Stimulated activated CD8-positive, alpha-beta memory T cell treated with anti-CD3 and anti-CD28 coated beads, Interleukin-4, amount 100 ng/mL, for 1 hour (primary cell): ENCODE measurements at regions not wholly inside any gene's neighbourhood (a gene's known extent, or its start where the extent isn't known, plus 50 kb on each side); places are given as distances from the start of the nearest gene placed in this dataset.
"Not testable (repeated sequence)": the region's sequence is repeated elsewhere in the genome, so short reads cannot be mapped to it uniquely, and the experiment has no call there.

Source experiments
- DNase-seq, 2 donors: peaks; one replicate each; pipeline ENCODE4 v3.0.0-alpha.2; 2020; ENCODE audit warnings: low read depth in 2 of 2, low spot score in 1 of 2

DNA sequence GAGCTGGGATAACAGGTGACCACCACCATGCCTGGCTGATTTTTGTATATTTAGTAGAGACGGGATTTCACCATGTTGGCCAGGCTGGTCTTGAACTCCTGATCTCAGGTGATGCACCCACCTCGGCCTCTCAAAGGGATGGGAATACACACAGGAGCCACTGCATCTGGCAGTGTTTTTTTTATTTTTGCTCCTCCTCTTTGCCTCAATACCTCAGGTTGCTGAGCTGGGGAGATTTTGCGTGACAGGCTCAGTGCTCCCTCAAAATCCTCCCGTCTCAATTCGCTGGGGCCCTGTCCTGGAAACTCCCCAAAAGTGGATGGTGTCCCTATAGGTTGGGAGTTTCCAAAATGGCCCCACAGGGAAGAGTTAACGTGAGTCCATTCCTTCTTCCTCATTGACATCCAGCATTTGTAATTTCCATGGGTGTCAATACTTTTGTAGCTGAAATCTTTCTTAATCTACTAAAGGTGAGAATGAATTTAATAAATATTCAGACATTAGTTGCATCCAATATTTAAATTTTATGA lies 71.8 kb downstream of the GGTLC2 start:
- DNase-seq = no peak

DNA sequence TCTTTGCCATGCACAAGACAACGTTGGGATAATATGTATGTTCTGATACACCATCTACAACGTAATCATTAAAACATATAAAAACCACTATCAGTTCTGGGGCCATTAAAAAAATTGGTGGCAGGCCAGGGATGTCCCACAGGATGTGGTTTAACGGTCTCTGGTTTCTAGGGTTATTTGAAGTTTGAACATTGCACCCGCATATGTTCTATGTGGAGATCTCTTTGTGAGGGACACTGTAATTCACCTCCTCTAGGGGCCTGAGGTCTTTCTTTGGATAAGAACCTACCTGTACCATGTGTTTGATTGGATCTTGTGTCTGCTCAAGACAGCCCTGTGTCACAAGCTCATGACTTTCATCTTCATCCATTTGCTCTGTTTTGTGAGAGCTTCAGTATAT lies 73.2 kb downstream of the GGTLC2 start:
- DNase-seq = no peak

DNA sequence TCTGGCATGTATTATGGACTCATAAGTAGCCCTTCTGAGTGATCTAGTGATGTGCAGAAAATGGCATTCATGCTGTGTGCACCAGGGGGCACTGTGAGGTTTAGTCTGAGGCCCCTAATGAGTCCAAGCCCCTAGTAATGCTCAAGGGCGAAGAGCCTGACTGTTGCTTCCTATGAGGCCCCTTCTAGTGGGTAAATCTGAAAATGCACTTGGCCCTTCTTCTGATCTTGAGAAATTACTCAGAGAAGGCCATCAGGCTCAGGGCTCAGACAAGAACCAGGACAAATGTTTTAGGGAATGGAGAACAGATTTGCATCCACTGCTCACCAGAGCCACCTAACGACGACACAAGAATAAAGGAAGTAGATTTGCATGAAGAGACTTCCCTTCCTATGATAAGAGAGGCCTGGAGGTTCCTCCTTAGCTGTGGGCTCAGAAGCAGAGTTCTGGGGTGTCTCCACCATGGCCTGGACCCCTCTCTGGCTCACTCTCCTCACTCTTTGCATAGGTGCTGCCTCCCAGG lies 75.8 kb downstream of the GGTLC2 start:
- DNase-seq = no peak

DNA sequence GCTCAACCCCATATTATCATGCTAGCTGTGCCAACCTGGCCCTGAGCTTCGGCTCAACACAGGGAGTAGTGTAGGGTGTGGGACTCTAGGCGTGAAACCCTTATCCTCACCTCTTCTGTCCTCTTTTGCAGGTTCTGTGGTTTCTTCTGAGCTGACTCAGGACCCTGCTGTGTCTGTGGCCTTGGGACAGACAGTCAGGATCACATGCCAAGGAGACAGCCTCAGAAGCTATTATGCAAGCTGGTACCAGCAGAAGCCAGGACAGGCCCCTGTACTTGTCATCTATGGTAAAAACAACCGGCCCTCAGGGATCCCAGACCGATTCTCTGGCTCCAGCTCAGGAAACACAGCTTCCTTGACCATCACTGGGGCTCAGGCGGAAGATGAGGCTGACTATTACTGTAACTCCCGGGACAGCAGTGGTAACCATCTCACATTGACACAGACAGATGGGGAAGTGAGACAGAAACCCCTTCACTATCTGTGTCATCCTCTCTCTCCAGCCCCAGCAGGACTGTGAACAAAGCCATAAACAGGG lies 76.4 kb downstream of the GGTLC2 start:
- DNase-seq = no peak

DNA sequence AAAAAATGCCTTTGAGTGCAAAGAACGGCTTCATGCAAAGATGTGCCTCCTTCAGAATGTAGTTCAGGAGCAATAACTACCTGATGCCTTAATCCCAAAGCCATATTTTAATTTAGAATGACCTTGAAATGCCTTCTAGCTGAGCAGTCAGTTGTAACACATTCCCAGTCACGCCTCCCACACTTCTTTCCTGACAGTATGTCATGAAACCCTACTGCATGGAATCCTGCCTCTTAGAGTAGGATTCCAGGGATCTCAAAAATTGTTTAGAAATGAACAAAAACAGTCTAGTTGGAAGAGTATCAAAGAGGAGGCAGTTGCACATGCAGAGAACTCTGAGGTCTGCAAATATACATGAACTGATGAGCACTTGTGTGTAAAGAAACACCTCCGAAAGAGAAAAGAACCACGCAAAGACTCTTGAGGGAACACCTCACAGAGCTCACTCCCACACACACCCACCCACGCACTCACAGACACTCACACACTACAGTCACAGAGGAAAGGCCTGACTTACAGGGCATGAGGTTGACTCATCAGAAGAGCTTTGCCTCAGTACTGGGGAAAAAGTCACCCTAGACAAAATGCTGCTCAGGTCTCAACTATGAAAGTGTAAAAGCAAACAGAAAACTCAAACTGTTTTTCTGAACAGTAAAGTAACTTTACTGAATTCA lies 77.4 kb downstream of the GGTLC2 start:
- DNase-seq = peak in 1 of 2 donors; percentile 21

DNA sequence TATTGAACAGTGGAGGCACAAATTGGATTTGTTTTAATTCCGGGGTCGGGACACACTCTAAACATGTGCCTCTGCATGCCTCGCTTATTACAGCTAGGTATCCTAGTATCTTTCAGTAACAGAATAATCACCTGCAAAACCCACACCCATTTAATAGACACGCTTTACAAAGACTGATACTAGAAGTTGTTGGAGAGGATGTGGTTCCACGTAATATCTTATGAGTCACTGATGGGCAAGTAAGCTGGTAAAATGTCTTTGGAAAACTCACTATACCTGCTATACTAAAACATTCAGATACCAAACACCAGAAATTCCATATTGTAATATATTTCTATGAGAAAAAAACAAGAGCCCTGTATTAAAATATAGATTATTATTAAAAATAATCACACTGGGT lies 84.0 kb downstream of the GGTLC2 start:
- no peak for DNase-seq

DNA sequence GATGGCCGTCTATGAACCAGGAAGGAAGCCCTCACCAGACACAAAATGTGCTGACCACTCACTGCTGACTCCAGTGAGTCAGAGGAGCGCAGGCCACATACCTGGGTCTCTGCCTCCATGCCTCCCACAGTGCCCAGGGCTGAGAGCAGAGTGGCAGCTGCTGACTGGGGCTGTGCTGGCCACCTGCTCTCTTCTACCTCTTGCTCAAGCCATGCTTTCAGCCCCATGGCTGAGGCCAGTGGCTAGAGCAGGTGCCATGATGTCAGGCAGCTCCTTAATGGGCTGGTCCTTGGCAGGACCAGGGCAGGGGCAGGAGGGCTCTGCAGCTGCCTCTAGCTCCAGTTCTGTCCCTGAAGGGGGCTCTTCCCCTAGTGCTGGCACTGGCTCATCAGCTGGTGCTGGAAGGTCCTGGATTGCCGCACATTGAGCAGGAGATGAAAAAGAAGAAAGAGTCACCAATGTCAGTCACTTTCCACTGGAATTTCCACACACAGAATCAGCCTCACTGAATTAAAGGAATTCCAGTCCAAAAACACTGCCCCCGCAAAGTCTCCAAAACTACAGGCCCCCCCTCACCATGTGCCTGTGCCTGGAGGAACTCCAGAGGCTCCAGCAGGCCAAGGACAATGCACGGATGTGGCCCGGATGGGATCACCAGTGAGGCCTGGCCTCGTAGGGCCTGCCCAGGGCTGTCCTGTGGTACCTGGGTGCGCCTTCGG lies 86.4 kb downstream of the GGTLC2 start:
- DNase-seq = no peak

DNA sequence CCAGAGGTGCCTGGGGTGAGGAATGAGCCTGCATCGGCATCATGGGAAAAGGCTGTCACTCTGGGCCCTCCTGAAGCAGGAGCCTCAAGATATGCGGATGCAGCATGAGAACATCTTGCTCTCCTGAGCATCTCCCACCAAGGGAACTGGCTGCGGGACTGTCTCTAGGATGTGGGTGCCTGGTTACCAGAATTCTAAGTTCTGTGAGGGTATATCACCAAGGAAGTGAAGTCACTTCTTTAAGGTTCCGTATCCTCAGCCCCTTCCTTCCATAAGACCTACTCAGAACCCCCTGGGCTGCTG lies 86.9 kb downstream of the GGTLC2 start:
- DNase-seq = no peak

DNA sequence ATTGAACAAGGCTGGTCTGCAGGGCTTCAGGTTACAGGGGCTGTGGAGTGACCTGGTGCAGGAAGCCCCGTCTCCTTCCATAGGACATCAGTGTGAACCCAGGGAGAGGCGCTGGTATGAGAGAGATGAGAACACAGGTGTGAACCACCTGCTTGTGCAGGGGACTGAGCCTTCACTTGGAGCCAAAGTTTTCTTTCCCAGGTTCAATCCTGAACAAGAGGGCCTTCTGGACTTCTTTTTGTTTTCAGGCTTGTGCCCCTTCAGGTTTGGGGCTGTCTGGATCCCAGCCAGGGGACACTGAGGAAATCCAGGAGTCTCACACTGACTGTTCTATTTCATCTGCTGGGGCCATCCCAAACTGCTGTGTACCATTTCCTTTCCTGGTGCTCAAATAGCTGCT lies 88.6 kb downstream of the GGTLC2 start:
- DNase-seq = not testable (repeated sequence)

DNA sequence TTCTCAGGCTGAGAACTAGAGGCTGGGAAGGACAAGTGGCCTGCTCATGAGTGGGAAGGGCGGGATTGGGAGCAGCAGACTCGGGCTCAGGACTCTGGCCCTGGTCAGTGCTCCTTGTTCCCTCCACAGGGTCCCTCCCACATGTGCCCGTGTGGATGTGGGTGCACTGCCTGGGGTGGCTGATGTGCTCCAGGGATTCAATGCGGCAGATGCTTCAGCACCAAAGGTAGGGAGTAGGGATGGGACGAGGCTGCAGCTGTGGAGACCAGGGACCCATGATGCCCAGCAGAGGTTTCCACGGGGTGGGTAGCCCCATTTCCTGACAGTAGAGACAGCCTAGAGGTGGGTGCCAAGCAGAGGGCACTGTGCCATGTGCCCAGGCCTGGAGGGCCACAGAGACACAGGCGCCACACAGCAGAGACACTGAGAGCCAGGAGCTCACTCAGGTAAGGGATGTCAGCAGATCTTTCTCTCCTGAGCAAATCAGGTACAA lies 89.5 kb downstream of the GGTLC2 start:
- no peak for DNase-seq

DNA sequence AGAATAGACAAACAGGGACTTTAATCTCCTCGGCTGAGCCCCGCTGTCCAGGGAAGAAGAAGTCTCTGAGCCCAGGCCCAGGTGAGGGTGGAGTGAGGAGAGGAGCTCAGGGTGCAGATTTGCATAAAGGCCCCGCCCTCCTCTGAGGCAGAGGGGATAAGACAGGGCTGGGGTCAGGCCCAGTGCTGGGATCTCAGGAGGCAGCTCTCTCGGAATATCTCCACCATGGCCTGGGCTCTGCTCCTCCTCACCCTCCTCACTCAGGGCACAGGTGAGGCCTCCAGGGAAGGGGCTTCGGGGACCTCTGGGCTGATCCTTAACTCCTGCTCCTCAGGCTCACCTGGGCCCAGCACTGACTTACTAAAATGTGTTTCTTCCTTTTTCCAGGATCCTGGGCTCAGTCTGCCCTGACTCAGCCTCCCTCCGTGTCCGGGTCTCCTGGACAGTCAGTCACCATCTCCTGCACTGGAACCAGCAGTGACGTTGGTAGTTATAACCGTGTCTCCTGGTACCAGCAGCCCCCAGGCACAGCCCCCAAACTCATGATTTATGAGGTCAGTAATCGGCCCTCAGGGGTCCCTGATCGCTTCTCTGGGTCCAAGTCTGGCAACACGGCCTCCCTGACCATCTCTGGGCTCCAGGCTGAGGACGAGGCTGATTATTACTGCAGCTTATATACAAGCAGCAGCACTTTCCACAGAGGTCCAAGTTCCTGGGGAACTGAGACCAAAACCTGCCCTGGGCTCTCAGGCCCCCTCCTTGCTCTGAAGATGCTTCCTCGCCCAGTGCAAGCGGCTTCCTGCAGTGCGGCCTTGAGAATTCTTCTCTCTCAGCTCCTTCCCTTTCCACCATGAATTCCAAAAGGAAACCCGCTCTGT lies 90.2 kb downstream of the GGTLC2 start:
- not testable (repeated sequence) for DNase-seq

DNA sequence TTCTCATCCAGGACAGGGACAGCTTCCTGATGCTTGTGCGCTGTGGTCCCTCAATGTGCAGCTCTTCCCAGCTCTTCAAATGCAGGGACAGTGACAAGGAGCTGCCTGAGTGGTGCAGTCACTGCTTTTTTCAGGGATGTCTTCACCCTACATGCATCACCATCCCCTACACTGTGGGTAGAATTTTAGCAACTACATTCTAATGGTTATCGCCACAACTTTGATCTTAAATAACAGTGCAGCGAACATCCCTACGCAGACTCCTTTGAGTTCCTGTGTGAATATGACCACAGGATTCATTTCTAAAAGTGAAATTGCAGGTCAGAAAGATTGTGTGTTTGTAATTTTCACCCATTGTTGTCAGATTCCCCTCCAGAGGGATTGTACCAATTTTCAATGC lies 90.9 kb downstream of the GGTLC2 start:
- not testable (repeated sequence) for DNase-seq

DNA sequence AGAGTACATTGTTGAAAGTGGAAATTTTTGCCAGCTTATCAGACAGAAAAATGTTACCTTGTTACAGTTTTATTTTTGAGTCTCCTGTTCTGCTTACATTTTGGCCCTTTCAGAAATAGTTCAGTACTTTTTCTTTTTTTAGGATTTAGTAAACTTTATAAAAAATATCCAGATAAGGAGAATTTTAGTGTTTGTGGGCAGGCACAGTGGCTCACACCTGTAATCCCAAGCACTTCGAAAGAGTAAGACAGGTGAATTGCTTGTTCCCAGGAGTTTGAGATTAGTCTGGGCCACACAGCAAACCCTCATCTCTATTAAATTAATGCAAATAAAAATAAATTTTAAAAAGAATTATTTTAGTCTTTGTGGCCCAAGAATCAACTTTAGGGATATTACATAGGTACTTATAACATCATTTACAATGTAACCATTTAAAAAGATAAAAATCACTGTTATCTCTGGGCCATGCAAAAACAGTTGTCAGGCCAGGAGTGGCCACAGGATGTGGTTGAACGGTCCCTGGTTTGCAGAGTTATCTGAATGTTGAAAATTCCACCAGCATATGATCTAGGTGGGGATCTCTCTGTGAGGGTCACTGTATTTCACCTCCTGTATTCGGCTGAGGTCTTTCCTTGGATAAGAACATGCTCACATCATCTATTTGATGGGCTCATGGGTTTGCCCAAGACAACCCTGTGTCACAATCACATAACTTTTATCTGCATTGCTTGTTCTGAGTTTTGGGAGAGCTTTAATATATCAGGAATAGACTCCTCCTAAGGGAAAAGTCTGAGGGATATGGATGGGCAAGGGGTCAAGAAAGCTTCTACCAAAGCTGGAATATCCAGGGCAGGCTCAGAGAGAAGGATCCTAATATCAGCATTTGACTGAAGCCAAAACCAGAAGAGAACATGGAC lies 91.5 kb downstream of the GGTLC2 start:
- no peak for DNase-seq

DNA sequence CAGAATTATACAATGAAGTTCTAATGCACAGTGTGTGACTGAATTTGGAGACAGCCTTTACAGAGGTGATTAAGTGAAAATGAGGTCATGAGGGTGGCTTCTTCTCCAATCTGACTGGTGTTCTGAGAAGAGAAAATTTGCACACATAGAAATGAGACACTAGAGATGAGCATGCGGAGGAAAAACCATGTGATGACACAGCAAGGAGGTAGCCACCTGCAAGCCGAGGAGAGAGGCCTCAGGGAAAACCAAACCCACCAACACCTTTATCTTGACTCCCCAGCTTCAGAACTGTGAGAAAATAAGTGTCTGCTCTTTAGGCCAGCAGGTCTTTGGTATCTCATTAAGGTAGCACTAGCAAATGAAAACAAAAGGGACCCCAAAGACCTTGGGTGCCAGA lies 93.2 kb downstream of the GGTLC2 start:
- DNase-seq = no peak

DNA sequence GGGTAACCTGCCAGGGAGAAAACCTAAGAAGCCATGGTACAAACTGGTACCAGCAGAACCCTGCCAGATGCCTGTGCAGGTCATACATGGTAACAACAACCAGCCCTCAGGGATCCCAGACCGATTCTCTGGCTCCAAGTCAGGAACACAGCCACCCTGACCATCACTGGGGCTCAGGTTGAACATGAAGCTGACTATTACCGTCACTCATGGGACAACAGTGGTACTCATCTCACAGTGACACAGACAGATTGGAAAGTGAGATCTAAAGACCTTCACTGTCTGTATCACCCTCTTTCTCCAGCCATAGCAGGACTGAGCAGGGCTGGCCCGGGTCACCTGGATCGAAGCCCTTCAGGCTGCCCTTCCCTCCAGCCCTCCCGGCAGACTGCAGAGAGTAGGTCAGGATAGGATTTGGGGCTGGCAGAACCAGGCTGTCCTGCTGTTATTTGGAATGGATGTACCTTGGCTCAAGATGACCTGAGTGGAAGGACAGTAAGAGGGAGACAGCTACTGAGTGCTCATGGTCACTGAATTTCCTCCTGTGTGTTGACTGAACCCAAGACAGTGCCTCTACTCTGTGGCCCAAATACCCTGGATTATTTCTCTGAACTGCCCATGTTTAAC lies 94.7 kb downstream of the GGTLC2 start:
- DNase-seq = no peak

DNA sequence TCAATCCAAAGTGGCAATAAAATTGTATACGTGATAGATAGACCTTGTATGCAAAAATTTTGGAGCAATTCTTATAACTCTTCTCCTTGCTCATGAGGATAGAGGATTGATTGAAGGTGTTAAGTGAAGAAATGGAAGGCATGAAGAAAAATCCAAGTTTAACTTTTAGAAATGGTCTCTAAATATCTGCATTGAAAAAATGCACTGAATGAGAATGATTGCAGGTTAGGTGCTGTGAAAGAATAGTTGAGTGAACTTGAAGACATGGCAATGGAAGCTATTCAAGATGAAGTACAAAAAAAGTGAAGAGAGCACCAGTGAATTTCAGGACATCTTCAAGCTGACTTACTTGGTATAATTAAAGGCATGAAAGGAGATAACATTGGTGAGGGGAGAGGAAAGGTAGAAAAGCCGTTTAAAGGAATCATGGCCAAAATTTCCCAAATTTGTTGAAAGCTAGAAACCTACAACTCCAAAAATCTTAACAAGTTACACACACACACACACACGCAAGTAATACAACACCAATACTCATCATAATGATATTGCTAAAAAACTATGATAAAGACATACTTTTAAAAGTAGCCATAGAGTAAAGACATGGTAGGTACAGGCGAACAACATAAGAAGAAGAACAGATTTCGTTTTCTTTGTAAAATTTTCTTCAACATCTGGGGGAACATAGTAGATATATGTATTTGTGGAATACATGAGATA lies 96.3 kb downstream of the GGTLC2 start:
- DNase-seq = no peak

DNA sequence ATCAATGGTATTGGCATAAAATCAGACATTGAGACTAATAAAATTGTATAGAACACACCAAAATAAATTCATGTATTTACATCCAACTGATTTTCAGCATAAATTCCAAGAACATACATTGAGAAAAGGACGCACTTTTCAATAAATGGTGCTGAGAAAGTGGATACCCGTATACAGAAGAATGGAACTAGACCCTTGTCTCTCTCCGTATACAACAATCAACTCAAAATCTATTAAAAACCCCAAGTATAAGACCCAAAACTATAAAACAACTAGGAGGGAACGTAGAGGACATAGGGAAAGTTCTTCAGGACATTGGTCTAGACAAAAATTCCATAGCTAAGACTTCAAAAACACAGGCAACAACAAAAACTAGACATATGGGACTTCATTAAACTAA lies 97.4 kb downstream of the GGTLC2 start:
- DNase-seq = no peak

DNA sequence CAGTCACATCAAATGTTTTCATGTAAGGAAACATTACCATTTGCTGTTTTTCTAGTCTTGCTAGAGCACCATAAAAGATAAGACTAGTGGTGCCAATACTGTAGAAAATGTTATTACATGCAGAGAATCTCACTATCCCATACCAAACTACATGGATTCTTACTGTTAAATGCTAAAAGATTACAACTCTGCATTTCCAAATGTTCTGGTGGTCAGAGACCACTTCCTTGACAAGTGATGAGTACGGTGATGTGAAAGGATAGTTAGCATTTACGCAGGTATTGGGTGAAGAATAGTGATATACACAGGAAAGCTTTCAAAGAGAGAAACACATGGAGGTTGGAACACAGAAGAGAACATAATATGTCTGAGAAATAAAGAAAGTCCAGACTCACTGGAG lies 98.2 kb downstream of the GGTLC2 start:
- no peak for DNase-seq

DNA sequence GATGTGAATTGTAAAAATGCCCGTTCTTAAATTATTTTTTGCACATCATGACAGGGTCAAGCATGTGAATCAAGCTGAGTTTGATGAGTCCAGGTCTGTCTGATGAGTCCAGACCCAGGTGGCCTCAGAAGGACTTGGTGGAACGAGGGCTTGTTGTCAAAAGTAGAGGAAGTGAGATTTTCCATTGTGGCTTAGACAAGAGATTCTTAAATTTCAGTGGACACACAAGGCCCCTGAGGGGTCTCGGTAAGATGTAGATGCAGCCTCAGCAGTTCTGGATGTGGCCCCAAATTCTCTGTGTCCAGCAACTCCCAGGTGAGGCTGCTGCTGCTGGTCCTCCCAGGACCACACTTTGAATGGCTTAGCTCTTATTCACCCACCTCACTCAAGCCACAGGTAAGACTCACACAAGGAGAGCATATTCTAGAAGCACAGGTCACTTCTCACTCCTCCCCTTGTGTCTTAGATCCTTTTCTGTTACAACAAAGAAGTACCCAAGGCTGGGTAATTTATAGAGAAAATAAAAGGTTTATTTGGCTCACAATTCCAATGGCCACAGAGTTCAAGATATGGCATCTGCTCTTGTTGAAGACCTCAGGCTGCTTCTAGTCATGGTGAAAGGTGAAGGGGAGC lies 98.8 kb downstream of the GGTLC2 start:
- no peak for DNase-seq
